OCI-LY7 (cell line): ENCODE measurements at regions not wholly inside any gene's neighbourhood (a gene's known extent, or its start where the extent isn't known, plus 50 kb on each side); places are given as distances from the start of the nearest gene placed in this dataset.

Experiments used
- CTCF ChIP-seq: fragments of 200-600 bp; sonication (generic); conservative IDR thresholded peaks from 2 replicates; pipeline ENCODE4 v1.5.1; 2014; ENCODE audit warnings: mild to moderate bottlenecking, antibody characterized with exemption, low read length, moderate library complexity, mixed read lengths
- EZH2phosphoT487 ChIP-seq: fragments of 200-600 bp; sonication (generic); IDR thresholded peaks from 2 replicates; pipeline ENCODE4 v1.6.1; 2018; ENCODE audit warnings: low read depth, borderline replicate concordance, mild to moderate bottlenecking, mixed run types, antibody characterized with exemption, low read length, moderate library complexity, mixed read lengths

GRCh38 chr2:21277068-21278056, 153.6 kb downstream of the TDRD15 start:
- no peak for TF ChIP-seq CTCF
- TF ChIP-seq EZH2phosphoT487, result no peak
